NCI-H1092 (cell line): ENCODE measurements at regions not wholly inside any gene's neighbourhood (a gene's known extent, or its start where the extent isn't known, plus 50 kb on each side); places are given as distances from the start of the nearest gene placed in this dataset.

Experiments used
- DNase-seq: peaks from one replicate; lab custom pipeline; 2025; lab: John Stamatoyannopoulos, UW

- DNase-seq: no peak
Observed at GRCh38 chr3:116848248-116848829, 138.8 kb downstream of the TUSC7 start.

GRCh38 chr3:116849261-116849688 lies 139.7 kb downstream of the TUSC7 start:
- DNase-seq: no peak

- DNase-seq: no peak
Observed at GRCh38 chr3:116852803-116853202, 143.2 kb downstream of the TUSC7 start.

- DNase-seq: no peak
Observed at GRCh38 chr3:116863270-116863770, 153.7 kb downstream of the TUSC7 start.

GRCh38 chr3:116863822-116864589 lies 154.4 kb downstream of the TUSC7 start:
- peak; percentile 20 for DNase-seq

- DNase-seq: no peak
Observed at GRCh38 chr3:116864590-116864927, 155.0 kb downstream of the TUSC7 start.

GRCh38 chr3:116870379-116870778 lies 160.8 kb downstream of the TUSC7 start:
- no peak for DNase-seq

GRCh38 chr3:116871905-116872304 lies 162.3 kb downstream of the TUSC7 start:
- no peak for DNase-seq

- DNase-seq: no peak
Observed at GRCh38 chr3:116872688-116873087, 163.1 kb downstream of the TUSC7 start.

GRCh38 chr3:116873142-116873541 lies 163.6 kb downstream of the TUSC7 start:
- DNase-seq: no peak

- no peak for DNase-seq
Observed at GRCh38 chr3:116877968-116878367, 168.4 kb downstream of the TUSC7 start.

GRCh38 chr3:116886202-116886893 lies 176.8 kb downstream of the TUSC7 start:
- DNase-seq: no peak

GRCh38 chr3:116896116-116896515 lies 186.5 kb downstream of the TUSC7 start:
- DNase-seq: no peak

- no peak for DNase-seq
Observed at GRCh38 chr3:116897382-116897781, 187.8 kb downstream of the TUSC7 start.

- DNase-seq: no peak
Observed at GRCh38 chr3:116899253-116899652, 189.7 kb downstream of the TUSC7 start.

- no peak for DNase-seq
Observed at GRCh38 chr3:116905334-116905733, 195.8 kb downstream of the TUSC7 start.

- no peak for DNase-seq
Observed at GRCh38 chr3:116905794-116906193, 196.2 kb downstream of the TUSC7 start.

GRCh38 chr3:116912116-116912515 lies 202.5 kb downstream of the TUSC7 start:
- DNase-seq: no peak

- DNase-seq: peak; percentile 6
Observed at GRCh38 chr3:116914004-116914403, 204.4 kb downstream of the TUSC7 start.

GRCh38 chr3:116916836-116917235 lies 207.3 kb downstream of the TUSC7 start:
- DNase-seq: no peak

GRCh38 chr3:116920826-116921610 lies 211.4 kb downstream of the TUSC7 start:
- no peak for DNase-seq

- DNase-seq: no peak
Observed at GRCh38 chr3:116927918-116928317, 218.3 kb downstream of the TUSC7 start.
